Loucy (cell line): ENCODE measurements at regions not wholly inside any gene's neighbourhood (a gene's known extent, or its start where the extent isn't known, plus 50 kb on each side); places are given as distances from the start of the nearest gene placed in this dataset.

ENCODE experiments used
- H2AFZ ChIP-seq: fragments of 200-600 bp; sonication (generic); 2 replicates; pipeline ENCODE4 v1.6.0; 2016; ENCODE audit warnings: antibody characterized with exemption, mild to moderate bottlenecking, low read length, moderate library complexity
- H3F3A ChIP-seq: fragments of 200-600 bp; 2 replicates; pipeline ENCODE4 v1.6.0; 2016; ENCODE audit warnings: antibody characterized with exemption, low read depth, mild to moderate bottlenecking
- H3K27me3 ChIP-seq: fragments of 200-600 bp; sonication (generic); 2 replicates; pipeline ENCODE4 v1.6.1; 2014; ENCODE audit warnings: low read length, mild to moderate bottlenecking; ENCODE audit not compliant: insufficient read depth, poor library complexity, severe bottlenecking
- H3K36me3 ChIP-seq: fragments of 200-600 bp; sonication (generic); 2 replicates; pipeline ENCODE4 v1.6.1; 2016; ENCODE audit warnings: low read length; ENCODE audit not compliant: insufficient read depth
- H3K4me1 ChIP-seq: fragments of 200-600 bp; sonication (generic); 2 replicates; pipeline ENCODE4 v1.5.1; 2014; ENCODE audit warnings: low read length, mild to moderate bottlenecking; ENCODE audit not compliant: insufficient read depth, poor library complexity, severe bottlenecking
- H3K4me2 ChIP-seq: fragments of 200-600 bp; sonication (generic); 2 replicates; pipeline ENCODE4 v1.6.0; 2014; ENCODE audit warnings: antibody characterized with exemption, low read length, low read depth, mild to moderate bottlenecking; ENCODE audit not compliant: poor library complexity, severe bottlenecking
- H3K4me3 ChIP-seq: fragments of 200-600 bp; sonication (generic); 2 replicates; pipeline ENCODE4 v1.5.1; 2014; ENCODE audit warnings: low read length, mild to moderate bottlenecking, mixed read lengths; ENCODE audit not compliant: poor library complexity, severe bottlenecking
- H3K79me2 ChIP-seq: fragments of 200-600 bp; sonication (generic); 2 replicates; pipeline ENCODE4 v1.6.1; 2014; ENCODE audit warnings: low read length; ENCODE audit not compliant: insufficient read depth
- H3K9ac ChIP-seq: fragments of 200-600 bp; sonication (generic); 2 replicates; pipeline ENCODE4 v1.6.0; 2014; ENCODE audit warnings: mild to moderate bottlenecking, low read depth, low read length, moderate library complexity; ENCODE audit not compliant: poor library complexity, severe bottlenecking
- H3K9me2 ChIP-seq: fragments of 200-600 bp; sonication (generic); replicated peaks from 2 replicates; pipeline ENCODE4 v1.6.1; 2016; ENCODE audit warnings: low read depth, low read length, mixed read lengths
- H3K9me3 ChIP-seq: fragments of 200-600 bp; sonication (generic); 2 replicates; pipeline ENCODE4 v1.6.1; 2014; ENCODE audit warnings: mild to moderate bottlenecking, antibody characterized with exemption, low read length, low read depth; ENCODE audit not compliant: insufficient read depth
- H4K20me1 ChIP-seq: fragments of 200-600 bp; sonication (generic); 2 replicates; pipeline ENCODE4 v1.6.0; 2014; ENCODE audit warnings: antibody characterized with exemption, low read length, mild to moderate bottlenecking; ENCODE audit not compliant: insufficient read depth, poor library complexity, severe bottlenecking
- EZH2phosphoT487 ChIP-seq: fragments of 200-600 bp; IDR thresholded peaks from 2 replicates; pipeline ENCODE4 v1.6.1; 2018; ENCODE audit warnings: antibody characterized with exemption, mild to moderate bottlenecking, moderate library complexity, borderline replicate concordance
- TF ChIP-seq, protein P1 (sequence below): fragments of 200-600 bp; sonication (generic); conservative IDR thresholded peaks from 2 replicates; pipeline ENCODE4 v1.5.1; 2014; ENCODE audit warnings: mild to moderate bottlenecking, antibody characterized with exemption, low read length

DNA sequence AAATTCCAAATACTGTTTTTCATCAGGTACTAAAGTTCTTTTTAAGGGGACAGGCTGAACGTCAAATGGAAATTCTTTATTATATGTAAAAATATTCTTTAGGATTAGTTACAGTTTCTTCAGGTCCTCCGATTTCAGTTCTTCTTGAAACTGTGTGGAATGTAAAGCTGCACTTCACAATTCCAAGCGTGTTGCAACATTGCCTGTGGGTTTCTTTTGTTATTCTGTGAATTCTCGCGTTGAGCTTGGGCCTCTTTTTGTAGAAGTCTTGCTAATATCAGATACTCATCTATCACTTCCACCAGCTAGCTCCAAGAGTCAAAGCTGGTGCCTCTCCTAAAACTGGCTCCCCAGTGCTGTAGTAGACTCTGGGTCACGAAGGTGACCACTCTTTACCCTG, 642.6 kb downstream of the METTL4 start:
- H2AFZ ChIP-seq = no peak overlapping the region
- H3K27me3 ChIP-seq = no peaks in the 10 kb centered on the region

DNA sequence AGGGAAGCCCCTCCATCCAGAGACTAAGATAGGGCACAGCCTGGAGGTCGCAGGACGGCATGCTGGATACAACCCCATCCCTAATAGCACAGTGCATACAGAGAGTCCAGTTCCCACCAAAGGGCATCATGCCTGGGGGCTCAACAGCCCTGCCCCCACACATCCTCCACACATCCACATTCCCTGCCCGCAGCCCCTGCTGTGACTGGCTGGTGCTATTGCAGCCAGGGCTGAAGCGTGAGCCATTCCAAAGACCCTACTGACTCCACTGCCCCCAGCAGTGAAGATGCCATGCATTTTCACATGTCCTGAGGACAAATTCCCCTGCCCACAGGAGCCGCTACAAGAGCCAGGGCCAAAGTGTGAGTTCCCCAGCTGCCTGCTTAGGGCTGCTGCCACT, 641.6 kb downstream of the METTL4 start:
- Histone ChIP-seq H2AFZ (no peak overlapping the region), H4K20me1 (no peaks in the 10 kb centered on the region), H3K9ac (no peak overlapping the region), H3F3A (no peaks in the 10 kb centered on the region), H3K79me2 (no peaks in the 10 kb centered on the region), H3K27me3 (no peaks in the 10 kb centered on the region), H3K9me3 (no peaks in the 10 kb centered on the region), H3K4me3 (no peak overlapping the region), H3K4me1 (no peaks in the 10 kb centered on the region), H3K9me2 (no peaks in the 10 kb centered on the region), H3K36me3 (no peaks in the 10 kb centered on the region), H3K4me2 (no peak overlapping the region)
- TF ChIP-seq, protein P1, sequence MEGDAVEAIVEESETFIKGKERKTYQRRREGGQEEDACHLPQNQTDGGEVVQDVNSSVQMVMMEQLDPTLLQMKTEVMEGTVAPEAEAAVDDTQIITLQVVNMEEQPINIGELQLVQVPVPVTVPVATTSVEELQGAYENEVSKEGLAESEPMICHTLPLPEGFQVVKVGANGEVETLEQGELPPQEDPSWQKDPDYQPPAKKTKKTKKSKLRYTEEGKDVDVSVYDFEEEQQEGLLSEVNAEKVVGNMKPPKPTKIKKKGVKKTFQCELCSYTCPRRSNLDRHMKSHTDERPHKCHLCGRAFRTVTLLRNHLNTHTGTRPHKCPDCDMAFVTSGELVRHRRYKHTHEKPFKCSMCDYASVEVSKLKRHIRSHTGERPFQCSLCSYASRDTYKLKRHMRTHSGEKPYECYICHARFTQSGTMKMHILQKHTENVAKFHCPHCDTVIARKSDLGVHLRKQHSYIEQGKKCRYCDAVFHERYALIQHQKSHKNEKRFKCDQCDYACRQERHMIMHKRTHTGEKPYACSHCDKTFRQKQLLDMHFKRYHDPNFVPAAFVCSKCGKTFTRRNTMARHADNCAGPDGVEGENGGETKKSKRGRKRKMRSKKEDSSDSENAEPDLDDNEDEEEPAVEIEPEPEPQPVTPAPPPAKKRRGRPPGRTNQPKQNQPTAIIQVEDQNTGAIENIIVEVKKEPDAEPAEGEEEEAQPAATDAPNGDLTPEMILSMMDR = no peak
- TF ChIP-seq EZH2phosphoT487 = no peak

More for the DNA sequence above, 642.6 kb downstream of the METTL4 start:
- Histone ChIP-seq H3K9me2 (no peaks in the 10 kb centered on the region), H3K4me1 (no peaks in the 10 kb centered on the region), H3K4me2 (no peak overlapping the region), H3K36me3 (no peaks in the 10 kb centered on the region), H4K20me1 (no peaks in the 10 kb centered on the region), H3K9me3 (no peaks in the 10 kb centered on the region), H3K4me3 (no peak overlapping the region), H3K9ac (no peak overlapping the region), H3F3A (no peaks in the 10 kb centered on the region), H3K79me2 (no peaks in the 10 kb centered on the region)
- no peak for TF ChIP-seq EZH2phosphoT487
- TF ChIP-seq, protein P1 = no peak

DNA sequence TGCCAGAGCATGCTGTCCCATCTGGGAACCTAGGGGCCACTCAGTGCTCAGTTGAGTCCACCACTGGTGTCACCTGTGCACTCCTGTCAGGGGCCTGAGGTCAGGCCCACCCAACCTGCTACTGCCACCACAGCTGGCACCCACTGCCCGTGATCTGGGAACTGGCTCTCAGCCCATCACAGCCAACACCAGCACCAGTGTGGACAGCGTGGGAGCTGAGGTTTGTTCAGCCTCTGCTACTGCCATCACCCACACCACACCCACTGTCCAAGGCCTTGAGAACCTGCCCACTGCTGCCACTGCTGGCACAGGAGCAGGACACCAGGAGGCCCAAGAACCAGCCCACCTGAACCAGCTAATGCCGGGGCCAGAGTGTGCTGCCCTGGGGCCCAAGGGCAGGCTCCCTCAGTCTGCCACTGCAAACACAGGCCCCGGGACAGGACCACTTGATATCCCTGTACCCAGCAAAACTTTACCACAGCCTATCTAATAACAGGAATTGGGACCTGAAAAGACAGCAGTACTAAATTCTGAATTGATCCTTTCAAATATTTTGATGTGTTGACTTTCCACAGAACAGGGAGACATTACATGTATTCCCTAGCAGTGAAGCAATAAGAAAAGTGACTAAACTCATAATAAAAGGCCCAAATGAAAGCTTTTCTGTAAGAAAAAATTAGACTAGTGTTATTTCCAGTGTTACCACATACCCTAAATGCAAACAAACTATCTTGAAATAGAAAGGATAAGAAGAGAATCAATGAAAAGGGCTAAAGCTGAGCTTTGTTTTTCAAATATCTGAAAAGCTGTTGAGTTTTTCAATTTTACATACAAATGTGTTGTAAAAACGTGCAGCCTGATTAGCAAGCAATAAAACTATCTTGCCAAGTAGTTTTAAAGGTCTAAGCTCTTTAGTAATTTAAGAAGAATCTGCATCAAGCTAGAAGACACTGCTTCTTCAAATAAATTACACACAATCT, 640.7 kb downstream of the METTL4 start:
- H3K9ac ChIP-seq = no peak overlapping the region
- H3K4me2 ChIP-seq = no peak overlapping the region
- no peaks in the 10 kb centered on the region for H3F3A ChIP-seq
- no peak overlapping the region for H2AFZ ChIP-seq
- H3K9me3 ChIP-seq = no peaks in the 10 kb centered on the region
- H3K4me1 ChIP-seq = no peaks in the 10 kb centered on the region
- H4K20me1 ChIP-seq = no peaks in the 10 kb centered on the region
- no peak overlapping the region for H3K4me3 ChIP-seq
- H3K9me2 ChIP-seq = no peaks in the 10 kb centered on the region
- TF ChIP-seq, protein P1 = no peak
- TF ChIP-seq EZH2phosphoT487 = no peak
- H3K79me2 ChIP-seq = no peaks in the 10 kb centered on the region
- no peaks in the 10 kb centered on the region for H3K36me3 ChIP-seq
- H3K27me3 ChIP-seq = no peaks in the 10 kb centered on the region
